ENCODE measurements at regions not wholly inside any gene's neighbourhood (a gene's known extent, or its start where the extent isn't known, plus 50 kb on each side); places are given as distances from the start of the nearest gene placed in this dataset.

- DNase-seq, result no peak
Observed at GRCh38 chr14:32027255-32027939, 49.7 kb upstream of the ARHGAP5 start.
